Left kidney (tissue), 1 donor: ENCODE measurements at regions not wholly inside any gene's neighbourhood (a gene's known extent, or its start where the extent isn't known, plus 50 kb on each side); places are given as distances from the start of the nearest gene placed in this dataset.
"Not testable (repeated sequence)": the region's sequence is repeated elsewhere in the genome, so short reads cannot be mapped to it uniquely, and the experiment has no call there.

Experiments used
- DNase-seq: peaks from one replicate; pipeline ENCODE4 v3.0.0-alpha.2; 2013

DNA sequence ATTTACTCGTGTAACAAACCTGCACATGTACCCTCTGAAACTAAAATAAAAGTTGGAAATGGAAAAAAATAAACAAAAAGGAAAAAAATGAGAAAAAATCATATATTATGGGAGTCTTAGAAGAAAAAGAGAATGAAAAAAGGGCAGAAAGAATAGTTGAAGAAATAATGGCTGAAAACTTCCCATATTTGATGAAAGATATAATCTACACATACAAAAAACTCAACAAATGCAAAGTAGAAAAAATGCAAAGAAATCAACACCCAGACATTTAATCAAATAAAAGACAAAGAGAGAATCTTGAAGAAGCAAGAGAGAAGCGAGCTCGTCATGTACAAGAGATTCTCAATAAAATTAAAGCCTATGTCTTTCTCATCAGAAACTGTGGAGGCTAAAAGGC is 73.8 kb downstream of the SLC25A46 start:
- no peak for DNase-seq

DNA sequence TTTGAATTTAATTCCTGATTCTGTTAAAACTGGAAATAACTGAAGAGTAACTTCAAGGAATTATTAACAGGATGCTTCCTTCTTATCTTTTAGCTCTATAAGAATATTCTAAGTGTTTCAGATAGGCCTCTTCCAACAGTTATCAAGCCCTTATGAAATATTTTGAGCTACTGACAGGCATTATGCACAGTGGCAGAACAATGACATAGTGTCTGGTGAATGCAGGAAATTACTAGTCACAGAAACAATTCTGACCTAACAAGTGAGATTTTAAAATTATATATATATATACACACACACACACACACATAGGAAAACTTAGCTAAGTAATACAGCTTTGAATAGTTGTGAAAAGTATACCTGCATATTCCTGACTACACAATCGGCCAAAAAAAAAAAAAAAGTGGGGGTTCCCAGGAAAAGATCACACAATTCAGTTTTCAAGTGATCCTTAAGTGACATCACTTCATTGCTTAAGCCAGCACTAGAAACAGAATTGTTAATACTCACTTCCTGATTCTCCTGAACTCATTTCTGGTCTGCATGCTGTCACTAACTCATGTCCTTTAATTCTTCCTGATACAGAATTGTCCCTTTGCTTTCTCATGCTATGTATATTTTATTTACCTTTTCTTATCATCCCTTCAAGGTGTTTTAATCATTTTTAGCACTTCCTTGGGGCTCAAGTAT is 77.3 kb downstream of the SLC25A46 start:
- DNase-seq: no peak

DNA sequence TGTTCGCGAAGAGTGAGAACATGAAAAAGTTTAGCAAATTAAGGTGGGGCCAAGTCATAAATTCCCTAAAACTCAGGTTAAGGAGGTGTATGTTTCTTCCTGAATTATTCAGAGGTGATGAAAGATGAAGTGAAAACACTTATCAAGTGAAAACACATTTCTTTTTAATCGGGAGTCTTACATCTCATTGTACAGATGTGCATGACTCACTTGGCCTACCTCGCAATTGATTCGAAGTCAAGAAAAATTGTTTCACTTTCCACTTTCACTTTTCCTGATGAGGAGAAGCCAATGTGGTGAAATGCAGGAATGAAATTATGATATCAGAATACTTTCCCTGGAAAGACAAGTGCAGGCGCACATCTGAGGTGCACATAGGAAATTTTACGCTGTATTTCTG is 78.7 kb downstream of the SLC25A46 start:
- DNase-seq: no peak

DNA sequence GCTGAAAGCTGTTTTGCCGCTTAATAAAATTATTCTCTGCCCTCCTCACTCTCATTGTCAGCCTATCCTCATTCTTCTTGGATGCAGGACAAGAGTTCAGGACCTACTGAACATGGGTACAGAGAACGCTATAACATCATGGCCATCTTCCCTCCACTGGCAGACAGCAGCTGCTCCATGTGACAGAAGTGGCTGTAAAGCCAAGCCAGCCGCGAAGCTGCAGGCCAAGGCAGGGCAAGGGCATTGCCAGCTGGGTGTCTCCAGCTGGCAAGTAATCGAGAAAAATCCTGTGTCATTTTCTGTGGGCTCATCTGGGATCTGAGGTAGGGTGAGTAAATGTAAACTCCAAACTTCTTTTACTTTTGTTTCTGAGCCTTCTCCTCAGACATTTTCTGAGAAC is 84.8 kb downstream of the SLC25A46 start:
- no peak for DNase-seq

DNA sequence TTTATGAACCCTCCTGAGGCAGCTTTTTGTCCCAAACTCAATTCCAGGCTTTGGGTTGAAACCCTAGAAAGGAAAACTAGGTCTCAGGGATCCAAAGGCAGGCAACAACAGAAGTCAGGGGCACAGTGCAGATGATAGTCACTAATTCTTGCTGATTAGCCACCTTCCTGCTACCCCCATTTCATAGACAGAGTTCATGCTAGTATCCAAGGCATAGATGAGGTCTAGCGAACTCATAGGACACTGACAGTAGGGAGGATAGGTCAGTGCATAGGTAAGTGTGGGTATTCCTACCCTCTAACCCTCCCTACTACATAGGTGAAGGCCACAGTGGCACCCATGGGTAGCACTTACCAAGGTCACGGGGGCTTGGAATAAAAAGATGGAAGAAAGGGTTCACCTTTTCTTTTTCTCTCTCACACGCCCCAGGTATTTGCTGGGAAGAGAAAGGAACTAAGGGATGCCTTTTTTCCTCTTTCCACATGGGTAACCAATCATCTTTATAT is 86.2 kb downstream of the SLC25A46 start:
- no peak for DNase-seq

DNA sequence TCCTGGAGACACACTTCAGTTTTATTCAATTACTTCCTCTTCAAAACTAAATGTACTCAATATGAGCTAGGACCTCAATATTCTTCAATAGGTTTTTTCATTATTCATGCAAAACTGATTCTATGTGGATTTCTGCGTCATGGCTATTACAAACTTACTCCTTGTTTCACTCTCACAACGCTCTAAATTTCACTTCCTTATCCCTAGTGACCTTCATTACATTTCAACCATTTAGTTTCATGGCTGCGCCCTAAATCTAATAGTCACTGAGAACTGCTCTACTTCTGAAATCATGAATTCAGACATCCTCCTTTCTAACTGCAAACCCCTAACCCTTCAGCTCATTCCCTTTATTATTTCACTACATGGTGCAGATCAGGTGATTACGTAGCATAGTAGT is 93.9 kb downstream of the SLC25A46 start:
- DNase-seq: no peak

DNA sequence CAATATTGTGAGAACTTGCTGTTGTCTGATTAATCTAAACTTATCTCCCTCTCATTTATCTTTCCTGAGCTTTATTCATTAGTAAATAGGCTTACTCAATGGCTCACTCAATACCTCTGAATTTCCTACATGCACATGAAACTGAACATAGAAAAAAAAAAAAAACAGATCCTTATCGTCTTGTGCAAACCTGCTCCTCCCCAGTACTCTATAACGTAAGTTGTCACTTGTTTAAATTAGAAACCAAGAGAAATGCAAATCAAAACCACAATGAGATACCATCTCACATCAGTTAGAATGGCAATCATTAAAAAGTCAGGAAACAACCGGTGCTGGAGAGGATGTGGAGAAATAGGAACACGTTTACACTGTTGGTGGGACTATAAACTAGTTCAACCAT is 96.1 kb downstream of the SLC25A46 start:
- not testable (repeated sequence) for DNase-seq

DNA sequence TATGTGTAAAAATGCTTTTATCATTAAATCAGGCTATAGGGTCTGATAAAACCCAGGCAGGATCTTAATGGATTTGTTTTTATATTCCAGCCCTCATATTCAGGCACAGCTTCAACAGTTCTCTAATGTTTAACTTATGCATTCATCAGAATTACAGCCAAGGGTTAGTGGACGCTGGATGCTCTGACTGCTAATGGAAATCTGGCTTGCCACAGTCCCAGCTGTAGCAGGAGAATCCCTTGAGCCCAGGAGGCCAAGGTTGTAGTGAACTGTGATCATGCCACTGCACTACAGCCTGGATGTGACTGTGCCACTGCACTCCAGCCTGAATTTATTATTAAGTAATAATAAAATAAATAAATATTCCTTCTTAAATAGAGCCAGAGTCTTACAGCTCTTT is 98.0 kb downstream of the SLC25A46 start:
- peak; percentile 2 for DNase-seq

DNA sequence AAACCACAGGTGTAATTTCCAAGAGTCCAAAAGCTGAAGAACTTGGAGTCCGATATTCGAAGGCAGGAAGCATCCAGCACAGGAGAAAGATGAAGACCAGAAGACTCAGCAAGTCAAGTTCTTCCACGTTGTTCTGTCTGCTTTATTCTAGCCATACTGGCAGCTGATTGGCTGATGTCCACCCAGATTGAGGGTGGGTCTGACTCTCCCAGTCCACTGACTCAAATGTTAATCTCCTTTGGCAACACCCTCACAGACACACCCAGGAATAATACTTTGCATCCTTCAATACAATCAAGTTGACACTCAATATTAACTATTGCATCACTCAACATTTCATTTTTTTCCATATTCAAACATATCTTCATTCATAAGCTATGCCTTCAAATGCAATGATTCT is 99.5 kb downstream of the SLC25A46 start:
- not testable (repeated sequence) for DNase-seq

DNA sequence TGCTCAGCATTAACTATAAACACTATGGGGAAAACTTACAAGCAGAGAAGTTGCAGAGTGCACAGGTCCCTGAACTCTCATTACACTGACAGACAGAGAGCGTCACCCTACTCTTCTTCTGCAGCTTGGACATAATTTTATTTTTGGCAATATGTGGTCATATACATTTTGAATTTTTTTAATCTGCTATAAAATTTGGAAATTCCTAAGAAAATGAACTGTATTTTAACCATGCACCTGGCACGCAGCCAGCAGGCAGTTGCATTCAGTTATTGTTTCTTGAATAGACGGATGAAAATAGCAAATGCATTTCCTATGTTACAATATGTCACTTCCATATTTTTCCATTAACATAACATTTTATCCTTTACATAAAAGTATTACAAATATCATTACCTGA is 100.2 kb downstream of the SLC25A46 start:
- peak; percentile 5 for DNase-seq

DNA sequence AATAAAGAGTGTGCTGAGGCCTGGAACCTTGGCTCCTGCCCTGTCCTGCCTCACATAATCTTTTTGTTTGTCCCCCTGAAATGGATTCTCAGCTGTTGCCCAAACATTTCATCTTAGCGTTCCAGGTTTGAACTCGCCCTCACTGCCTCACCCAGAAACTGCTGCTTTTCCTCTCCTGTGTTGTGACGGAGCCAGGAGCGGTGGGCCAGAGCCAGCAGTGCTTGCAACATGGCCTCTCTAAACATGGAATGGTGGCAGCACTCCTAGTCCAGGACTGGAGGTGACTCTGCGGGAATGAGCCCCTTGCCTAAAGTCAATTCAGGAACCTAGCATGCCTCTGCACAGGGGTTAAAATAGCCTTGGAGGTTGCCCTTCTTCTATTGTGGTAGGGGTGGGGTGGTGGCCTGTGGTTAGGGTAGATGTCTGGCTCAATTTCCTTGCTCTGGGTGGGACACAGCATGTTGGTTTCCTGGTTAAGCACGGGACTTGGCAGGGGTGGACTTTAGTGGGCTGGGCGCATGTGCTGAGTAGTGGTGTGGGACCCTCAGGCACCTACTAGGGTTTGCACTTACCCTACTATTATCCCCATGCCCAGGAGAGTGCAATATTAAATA is 101.6 kb downstream of the SLC25A46 start:
- DNase-seq: no peak

DNA sequence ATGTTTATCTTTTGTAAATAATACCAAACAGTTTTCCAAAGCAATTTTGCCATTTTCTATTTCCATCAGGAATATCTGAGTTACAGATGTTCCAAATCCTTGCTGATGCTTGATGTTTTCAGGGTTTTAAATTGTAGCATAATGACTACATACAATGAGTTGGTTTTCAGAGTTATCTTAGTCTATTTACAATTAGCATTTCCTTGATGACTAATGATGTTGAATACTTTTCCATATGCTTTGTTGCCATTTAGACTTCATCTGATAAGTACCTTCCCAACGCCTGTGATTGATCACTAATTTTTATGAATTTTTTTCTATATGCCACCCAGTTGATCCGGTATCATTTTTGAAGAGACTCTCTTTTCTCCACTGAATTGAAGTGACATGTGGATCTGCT is 102.3 kb downstream of the SLC25A46 start:
- no peak for DNase-seq

DNA sequence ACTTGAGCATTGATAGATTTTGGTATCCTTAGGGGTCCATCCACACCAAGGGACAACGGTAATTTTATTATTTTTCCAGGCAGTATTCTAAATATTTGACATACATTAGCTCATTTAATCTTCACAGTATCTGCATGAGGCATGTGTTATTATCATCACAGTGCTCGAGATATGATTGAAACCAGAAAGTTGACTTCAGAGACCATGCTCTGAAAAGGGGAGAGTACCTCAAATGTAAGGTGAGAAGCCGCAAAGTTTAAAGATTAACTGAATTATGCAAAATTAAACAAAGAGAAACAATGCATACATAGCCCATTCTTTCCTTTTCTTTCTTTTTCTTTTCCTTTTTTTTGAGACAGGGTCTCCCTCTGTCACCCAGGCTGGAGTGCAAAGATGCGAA is 104.1 kb downstream of the SLC25A46 start:
- no peak for DNase-seq

DNA sequence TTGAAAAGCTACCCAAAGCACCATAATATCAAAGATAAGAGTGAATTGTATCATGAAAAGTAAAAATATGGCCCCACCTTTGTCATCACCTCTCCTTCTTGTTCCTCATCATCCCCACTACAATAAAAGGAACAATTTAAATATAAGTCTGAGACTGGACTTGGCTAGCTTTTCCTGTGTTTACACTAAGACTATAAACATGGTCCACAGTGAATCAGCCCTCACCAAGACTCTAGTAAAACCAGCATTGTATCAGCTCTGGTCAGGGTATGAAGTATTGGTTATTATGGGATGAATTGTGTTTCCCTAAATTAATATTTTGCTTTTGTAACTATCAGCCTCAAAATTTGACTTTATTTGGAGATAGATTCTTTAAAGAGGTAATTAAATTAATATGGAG is 105.4 kb downstream of the SLC25A46 start:
- DNase-seq: no peak

DNA sequence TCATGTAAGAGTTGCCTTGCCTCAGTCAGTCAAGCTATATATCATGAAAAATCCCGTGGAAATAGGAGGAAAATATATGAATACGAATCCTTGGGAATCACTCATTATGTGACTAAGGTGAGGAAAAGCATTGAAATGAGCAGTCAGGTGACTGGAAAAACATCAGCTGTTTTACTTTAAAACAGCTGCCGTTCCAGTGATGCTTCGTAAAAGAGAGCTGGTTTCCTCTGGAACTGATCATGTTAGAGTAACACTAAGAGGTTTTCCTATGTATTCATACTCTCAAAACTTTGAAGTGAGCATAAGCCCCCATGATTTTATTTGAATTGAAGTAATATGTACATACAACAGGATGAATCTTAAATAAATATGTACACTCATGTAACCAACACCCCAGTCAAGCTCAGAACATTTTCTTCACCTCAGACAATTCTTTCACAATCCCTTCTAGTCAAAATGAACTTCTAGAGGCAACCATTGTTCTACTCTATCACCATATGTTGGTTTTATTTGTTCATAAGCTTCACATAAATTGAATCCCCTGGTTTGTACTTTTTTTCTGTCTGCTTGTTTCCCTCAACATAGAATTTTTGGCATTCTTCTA is 107.7 kb downstream of the SLC25A46 start:
- no peak for DNase-seq

DNA sequence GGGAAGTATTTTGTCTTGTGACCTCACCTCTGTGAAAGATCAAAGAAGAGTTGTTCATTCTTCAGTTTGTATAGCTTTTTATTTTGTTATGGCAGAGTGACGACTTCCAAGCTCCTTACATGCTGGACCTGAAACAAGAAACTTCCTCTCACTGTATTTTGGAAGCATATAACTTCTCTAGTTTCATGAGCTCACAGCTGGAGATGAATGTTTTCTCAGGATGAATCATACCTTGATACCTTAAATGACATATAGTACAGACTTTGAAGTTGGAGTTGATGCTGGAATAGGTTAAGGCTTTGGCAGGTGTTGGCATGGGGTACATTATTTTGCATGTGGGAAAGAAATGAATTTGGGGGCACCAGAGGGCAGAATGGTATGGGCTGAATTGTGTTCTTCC is 112.5 kb downstream of the SLC25A46 start:
- no peak for DNase-seq

DNA sequence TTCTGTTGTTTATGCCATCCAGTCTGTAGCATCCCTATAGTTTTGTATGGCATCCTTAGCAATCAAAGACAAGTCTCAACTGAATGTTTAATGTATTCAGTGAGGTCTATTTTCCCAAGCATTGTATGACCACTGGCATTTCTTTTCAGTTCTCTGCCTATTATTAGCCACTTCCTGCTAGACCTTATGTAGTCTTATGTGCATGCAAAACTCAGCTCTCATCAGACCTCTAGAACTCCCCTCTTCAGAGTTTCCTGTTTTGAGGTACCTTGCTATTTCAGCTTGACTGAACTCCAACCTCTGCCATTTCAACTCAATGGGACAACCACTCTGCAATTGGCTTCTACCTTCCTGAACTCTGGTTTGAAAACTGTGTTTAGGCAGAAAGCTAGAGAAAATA is 113.2 kb downstream of the SLC25A46 start:
- DNase-seq: no peak

DNA sequence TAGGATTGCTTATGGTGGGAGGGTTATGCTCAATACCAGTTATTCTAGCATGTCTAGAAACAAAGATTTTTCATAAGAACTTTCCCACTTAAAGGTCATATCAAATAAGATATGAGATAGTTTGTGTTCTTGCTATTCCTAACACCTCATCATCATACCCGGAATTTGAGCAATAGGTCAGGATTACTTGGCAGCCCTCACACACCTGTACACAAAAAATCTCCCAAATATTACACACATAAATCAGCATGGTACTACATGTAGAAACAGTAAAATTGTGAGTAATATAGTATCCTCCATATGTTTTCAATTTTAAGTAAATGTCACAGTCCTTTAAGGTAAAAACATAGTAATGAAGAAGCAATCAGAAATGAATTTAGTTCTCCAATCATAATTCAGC is 113.7 kb downstream of the SLC25A46 start:
- DNase-seq: no peak

DNA sequence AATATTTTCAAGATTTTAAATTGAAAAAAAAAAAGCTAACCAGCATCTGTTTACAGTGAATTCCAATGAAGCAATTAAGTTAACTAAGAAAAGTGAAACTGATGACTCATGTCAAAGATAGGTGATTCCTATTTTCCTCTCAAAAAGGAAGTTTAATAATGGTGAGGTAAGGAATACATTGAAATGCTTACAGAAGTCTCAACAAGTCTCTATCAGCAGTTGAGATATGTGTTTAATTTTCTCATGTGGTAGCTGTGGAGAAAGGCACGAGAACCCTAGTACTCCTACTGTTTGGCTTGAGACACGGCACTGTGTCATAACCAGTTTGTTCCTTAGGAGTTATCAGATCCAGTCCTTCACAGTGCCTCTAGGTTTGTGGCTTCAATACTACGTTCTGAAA is 114.5 kb downstream of the SLC25A46 start:
- no peak for DNase-seq

DNA sequence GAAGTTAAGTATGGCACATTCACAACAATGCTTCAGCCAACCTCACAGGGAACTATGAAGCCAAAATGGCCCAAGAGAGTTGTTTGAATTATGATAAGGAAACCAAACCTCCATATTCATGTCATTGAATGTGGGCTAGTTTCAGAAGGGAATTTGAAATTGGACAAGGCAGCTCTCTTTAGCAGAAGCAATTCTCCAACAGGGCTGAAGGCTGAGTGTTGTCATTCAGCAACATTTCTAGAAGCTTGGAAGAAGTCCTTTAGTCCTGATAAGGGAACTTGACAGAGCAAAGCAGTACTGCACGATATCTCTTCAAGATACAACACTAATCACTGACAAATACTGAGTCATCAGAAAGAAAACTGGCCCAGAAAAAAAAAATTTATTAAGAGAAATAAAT is 115.4 kb downstream of the SLC25A46 start:
- DNase-seq: no peak

DNA sequence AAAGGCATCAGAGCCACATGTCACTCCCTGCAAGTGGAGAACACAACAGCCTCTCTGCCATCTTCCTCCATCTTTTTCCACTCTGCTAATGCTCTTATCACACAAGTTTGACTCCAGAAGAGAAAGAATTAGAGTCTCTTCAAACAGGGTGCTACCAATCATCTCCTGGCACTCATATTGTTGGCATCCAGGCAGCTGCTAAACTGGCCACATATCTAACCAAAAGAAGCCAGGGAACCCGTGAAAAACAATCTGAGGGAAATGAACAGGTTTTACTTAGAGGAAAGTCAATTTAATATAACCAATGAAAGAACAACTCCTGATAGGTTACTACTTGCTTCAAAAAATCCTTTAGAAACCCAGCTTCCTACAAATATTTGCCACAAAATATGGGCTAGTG is 117.2 kb downstream of the SLC25A46 start:
- no peak for DNase-seq

DNA sequence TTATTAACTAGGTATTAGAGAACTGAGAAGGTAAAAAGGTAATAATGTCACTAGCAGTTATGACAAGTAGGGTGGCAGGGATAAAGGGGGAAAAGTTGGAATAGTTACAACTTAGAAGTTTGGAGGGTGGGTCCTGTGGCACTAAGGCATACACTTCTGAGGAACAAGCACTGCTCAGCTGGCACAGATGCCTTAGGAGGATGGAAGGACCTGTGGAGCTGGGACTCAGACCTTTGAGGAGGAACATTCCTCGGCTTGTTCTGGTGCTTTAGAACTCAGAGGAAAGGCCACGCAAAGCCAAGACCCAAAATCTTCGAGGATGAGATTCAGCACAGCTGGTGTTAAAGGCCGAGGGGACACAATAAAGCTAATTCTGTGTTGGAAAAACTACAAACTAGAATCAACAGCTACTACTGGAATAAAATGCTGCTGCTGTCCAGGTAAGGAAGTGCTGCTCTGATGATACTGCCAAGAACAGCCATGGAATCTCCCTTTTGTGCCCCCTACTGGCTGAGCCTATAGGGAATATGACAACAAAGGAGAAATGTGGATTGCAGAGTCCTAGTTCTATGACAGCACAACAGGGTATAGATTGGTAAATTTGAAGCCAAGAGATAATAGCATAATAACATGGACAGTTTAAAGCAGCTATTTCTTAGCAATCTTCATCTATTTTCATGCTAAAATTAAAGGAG is 126.7 kb downstream of the SLC25A46 start:
- DNase-seq: peak; percentile 13

DNA sequence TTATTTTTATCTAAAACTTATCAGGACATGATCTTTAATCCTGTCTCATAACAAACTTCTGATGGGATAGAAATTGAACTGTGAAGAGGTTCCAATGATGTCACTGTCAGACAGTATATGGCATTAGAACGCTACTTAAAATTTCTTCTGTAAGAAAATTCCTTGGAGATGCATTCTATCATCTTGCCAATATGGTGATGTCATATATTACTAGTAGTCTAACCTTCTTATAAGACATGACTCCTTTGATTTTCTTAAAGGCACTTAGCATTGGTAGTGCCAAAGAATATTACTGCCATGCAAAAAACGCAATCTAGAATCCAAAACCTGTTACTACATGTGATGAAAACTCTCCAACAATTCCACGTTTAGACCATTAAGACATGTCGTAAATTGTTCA is 131.1 kb downstream of the SLC25A46 start:
- no peak for DNase-seq
